ENCODE measurements at regions not wholly inside any gene's neighbourhood (a gene's known extent, or its start where the extent isn't known, plus 50 kb on each side); places are given as distances from the start of the nearest gene placed in this dataset.

- no peak for DNase-seq (ENCODE audit: low spot score)
- peaks cover 14% of the 10 kb centered on the region for H3K27me3 Mint-ChIP-seq (ENCODE audit: low read depth)
- peaks cover 8% of the 10 kb centered on the region for H3K4me1 Mint-ChIP-seq (ENCODE audit: low read depth)
- no peak overlapping the region for H3K4me3 Mint-ChIP-seq (ENCODE audit: unreplicated experiment)
- H3K36me3 Mint-ChIP-seq (ENCODE audit: low read depth) = no peaks in the 10 kb centered on the region
- TF ChIP-seq, protein P1, sequence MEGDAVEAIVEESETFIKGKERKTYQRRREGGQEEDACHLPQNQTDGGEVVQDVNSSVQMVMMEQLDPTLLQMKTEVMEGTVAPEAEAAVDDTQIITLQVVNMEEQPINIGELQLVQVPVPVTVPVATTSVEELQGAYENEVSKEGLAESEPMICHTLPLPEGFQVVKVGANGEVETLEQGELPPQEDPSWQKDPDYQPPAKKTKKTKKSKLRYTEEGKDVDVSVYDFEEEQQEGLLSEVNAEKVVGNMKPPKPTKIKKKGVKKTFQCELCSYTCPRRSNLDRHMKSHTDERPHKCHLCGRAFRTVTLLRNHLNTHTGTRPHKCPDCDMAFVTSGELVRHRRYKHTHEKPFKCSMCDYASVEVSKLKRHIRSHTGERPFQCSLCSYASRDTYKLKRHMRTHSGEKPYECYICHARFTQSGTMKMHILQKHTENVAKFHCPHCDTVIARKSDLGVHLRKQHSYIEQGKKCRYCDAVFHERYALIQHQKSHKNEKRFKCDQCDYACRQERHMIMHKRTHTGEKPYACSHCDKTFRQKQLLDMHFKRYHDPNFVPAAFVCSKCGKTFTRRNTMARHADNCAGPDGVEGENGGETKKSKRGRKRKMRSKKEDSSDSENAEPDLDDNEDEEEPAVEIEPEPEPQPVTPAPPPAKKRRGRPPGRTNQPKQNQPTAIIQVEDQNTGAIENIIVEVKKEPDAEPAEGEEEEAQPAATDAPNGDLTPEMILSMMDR (IDR thresholded peaks at IDR 0.05) = no peak
- H3K9me3 Mint-ChIP-seq (ENCODE audit: low read depth) = no peaks in the 10 kb centered on the region
- no peak overlapping the region for H3K27ac Mint-ChIP-seq (ENCODE audit: unreplicated experiment)
These were observed 106.0 kb downstream of the VEGFA start for GRCh38 chr6:43875849-43876572.

DNA sequence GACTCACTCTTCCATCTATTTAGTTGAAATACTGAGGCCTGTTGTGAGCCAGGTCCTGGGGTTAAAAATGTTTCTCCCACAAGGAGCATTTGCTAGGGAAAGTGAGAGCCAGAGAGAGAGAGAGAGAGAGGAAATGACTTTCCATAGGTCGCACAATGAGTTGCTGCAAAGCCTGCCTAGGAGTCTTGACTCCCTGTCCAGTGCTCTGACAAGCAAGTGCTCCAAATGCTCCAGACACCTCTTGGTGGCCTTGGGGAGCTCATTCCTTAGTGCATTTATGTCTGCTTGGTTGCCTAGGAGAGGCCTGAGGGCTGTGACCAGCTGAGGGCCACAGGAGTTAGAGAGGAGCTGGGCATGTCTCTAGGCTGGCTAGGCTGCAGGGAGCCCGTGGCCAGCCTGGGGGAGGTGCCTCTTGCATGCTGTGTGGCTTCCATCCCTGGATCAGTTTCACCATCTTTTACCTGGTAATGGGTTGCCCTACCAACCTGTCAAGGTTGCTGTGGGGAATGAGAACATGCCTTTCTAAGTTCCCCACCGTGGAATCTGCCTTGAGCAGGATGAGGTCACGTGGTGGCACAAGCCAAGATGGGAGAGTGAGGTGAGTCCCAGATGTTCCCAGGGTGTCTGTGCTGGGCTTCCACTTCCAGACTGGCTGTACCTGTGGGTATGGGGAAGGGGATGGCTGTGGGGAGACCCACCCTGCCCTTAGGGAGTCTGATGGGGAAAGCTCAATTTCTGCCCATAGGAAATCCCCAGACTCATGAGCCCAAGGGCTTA lies 105.0 kb downstream of the VEGFA start:
- Mint-ChIP-seq H3K4me3 (ENCODE audit: unreplicated experiment) (no peak overlapping the region), H3K36me3 (ENCODE audit: low read depth) (no peaks in the 10 kb centered on the region), H3K27me3 (ENCODE audit: low read depth) (peaks cover 14% of the 10 kb centered on the region), H3K9me3 (ENCODE audit: low read depth) (no peaks in the 10 kb centered on the region), H3K4me1 (ENCODE audit: low read depth) (peaks cover 11% of the 10 kb centered on the region), H3K27ac (ENCODE audit: unreplicated experiment) (no peak overlapping the region)
- TF ChIP-seq, protein P1 (IDR thresholded peaks at IDR 0.05) = no peak
- no peak for DNase-seq (ENCODE audit: low spot score)

- Mint-ChIP-seq H3K27ac (ENCODE audit: unreplicated experiment) (no peak overlapping the region), H3K27me3 (ENCODE audit: low read depth) (peaks cover 16% of the 10 kb centered on the region), H3K36me3 (ENCODE audit: low read depth) (no peaks in the 10 kb centered on the region), H3K4me3 (ENCODE audit: unreplicated experiment) (no peak overlapping the region), H3K9me3 (ENCODE audit: low read depth) (no peaks in the 10 kb centered on the region), H3K4me1 (ENCODE audit: low read depth) (peaks cover 14% of the 10 kb centered on the region)
- DNase-seq (ENCODE audit: low spot score) = no peak
- TF ChIP-seq, protein P1 (IDR thresholded peaks at IDR 0.05) = no peak
These were observed 104.0 kb downstream of the VEGFA start for GRCh38 chr6:43873806-43874714.

GRCh38 chr6:43871933-43872332 lies 101.9 kb downstream of the VEGFA start:
- H3K36me3 Mint-ChIP-seq (ENCODE audit: low read depth) = no peaks in the 10 kb centered on the region
- no peak overlapping the region for H3K27ac Mint-ChIP-seq (ENCODE audit: unreplicated experiment)
- H3K9me3 Mint-ChIP-seq (ENCODE audit: low read depth) = no peaks in the 10 kb centered on the region
- DNase-seq (ENCODE audit: low spot score) = no peak
- no peak overlapping the region for H3K4me3 Mint-ChIP-seq (ENCODE audit: unreplicated experiment)
- TF ChIP-seq, protein P1 (IDR thresholded peaks at IDR 0.05) = no peak
- peaks cover 10% of the 10 kb centered on the region for H3K4me1 Mint-ChIP-seq (ENCODE audit: low read depth)
- peaks cover 19% of the 10 kb centered on the region for H3K27me3 Mint-ChIP-seq (ENCODE audit: low read depth)

DNA sequence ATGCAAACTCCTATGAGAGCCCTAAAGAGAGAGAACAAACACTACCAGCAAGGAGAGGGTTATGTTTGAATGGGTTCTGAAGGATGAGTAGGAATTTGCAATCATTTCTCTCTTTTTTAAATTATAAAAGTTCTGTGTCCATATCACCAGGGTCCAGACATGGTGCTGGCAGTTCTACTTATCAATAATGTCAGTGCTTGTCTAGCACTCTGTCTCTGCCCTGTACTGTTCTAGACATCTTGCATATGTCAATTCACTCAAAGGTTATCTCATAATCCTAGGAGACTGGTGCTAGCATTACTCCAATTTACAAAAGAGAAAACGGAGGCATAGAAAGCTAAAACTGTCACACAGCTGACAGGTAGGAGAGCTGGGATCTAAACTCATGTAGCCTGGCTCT lies 101.3 kb downstream of the VEGFA start:
- no peaks in the 10 kb centered on the region for H3K9me3 Mint-ChIP-seq (ENCODE audit: low read depth)
- peaks cover 7% of the 10 kb centered on the region for H3K4me1 Mint-ChIP-seq (ENCODE audit: low read depth)
- TF ChIP-seq, protein P1 (IDR thresholded peaks at IDR 0.05) = no peak
- no peak overlapping the region for H3K4me3 Mint-ChIP-seq (ENCODE audit: unreplicated experiment)
- peaks cover 19% of the 10 kb centered on the region for H3K27me3 Mint-ChIP-seq (ENCODE audit: low read depth)
- H3K27ac Mint-ChIP-seq (ENCODE audit: unreplicated experiment) = no peak overlapping the region
- DNase-seq (ENCODE audit: low spot score) = no peak
- H3K36me3 Mint-ChIP-seq (ENCODE audit: low read depth) = no peaks in the 10 kb centered on the region

Data from chondrocyte (in vitro differentiated cells).